KG1 (cell line): ENCODE measurements at regions not wholly inside any gene's neighbourhood (a gene's known extent, or its start where the extent isn't known, plus 50 kb on each side); places are given as distances from the start of the nearest gene placed in this dataset.
"Not testable (repeated sequence)": the region's sequence is repeated elsewhere in the genome, so short reads cannot be mapped to it uniquely, and the experiment has no call there.

Experiments
- DNase-seq: peaks from one replicate; lab custom pipeline; 2025; lab: John Stamatoyannopoulos, UW

DNA sequence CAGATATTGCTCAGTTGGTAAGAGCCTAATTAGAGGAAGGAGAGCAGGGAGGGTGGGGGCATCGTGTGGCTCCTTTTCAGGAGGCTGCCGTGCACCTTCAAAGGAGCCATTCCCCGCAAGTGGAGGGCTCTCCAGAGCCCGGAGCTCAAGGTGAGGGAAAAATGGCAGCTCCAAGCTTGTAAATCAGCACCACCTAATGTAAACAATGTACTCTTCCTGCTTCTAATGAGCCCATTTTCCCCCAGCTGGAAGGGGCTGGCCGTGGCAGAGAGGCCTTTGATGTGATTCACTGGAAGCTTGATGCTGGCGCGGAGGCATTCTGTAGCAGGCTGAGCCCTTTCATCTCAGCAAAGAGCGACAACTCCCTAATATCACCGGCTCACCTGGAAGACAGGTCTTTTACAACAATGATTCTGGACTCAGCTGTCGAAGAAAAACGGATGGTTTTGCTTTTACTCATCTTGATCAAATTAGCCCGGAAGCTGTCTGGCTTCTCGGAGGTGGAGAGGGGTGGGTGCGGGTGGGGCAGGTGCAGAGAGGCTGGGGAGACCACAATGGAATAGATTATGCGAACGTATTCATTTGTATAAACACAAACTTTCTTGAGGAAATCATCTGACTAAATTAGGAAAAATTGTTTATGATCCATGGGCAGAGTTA lies 112.5 kb downstream of the RRAGC start:
- no peak for DNase-seq

DNA sequence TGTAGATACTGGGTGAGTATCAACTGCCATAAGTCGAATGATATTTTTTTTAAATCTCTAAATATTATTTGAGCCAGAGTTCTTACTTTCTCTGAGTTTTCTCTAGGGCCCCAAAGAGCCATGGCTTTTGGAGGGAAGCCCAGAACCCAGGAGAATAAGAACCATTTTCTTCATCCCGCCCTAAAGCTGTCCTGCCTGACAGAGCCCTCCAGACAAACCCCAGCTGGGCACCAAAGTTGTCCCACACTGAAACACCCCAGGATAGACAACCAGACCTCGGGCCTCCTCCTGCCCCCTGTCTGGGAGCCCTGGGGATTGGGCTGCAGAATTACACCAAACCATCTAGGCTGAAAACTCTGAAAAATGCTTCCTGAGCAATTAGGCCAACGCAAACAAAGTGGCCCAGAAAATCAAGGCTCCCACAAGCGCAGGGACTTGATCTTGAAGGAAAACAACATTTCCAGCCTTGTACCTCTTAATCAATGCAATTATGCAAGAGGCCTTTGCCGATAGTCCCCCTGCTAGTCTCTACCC lies 113.1 kb downstream of the RRAGC start:
- DNase-seq, result no peak

DNA sequence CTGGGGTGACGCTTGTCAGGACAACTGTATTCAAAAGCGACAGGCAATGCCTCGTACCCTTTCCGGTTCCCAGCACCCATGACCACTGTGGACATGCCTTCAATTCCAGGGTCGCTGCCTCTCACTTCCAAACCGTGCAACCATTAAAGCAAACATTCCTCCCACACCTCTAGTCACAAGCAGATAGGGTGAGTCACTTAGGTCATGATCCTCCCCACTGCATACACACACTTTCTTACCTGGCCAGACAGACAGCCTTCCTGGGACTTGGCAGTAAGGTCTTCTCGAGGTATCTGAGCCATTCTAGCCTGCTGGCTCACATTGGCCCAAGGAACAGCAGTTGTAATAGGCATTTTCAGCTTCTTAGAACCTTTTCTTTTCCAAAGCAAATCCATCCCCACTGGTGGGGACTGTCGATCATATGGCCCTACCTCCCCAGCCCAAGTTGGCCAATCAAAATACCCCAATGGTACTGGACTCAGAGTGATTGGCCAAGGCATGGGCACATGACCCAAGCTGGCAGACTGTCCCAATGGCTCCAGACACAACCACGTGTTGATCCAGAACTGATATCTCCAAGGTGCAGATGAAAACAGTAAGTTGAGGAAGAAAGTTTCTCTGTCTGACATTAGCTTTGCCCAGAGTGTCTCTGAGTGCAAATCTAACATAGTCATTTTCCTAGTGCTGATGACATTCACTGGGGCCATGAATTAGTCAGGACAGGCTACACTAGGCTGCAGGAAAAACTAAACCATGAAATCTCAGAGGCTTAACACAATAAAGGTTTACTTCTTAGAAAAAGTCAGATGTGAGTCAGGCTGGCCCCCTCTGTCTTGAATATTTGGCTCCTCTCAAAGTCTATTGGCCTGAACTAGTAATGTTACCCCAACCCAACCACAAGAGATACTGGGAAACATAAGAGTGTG lies 113.8 kb downstream of the RRAGC start:
- DNase-seq, result no peak

DNA sequence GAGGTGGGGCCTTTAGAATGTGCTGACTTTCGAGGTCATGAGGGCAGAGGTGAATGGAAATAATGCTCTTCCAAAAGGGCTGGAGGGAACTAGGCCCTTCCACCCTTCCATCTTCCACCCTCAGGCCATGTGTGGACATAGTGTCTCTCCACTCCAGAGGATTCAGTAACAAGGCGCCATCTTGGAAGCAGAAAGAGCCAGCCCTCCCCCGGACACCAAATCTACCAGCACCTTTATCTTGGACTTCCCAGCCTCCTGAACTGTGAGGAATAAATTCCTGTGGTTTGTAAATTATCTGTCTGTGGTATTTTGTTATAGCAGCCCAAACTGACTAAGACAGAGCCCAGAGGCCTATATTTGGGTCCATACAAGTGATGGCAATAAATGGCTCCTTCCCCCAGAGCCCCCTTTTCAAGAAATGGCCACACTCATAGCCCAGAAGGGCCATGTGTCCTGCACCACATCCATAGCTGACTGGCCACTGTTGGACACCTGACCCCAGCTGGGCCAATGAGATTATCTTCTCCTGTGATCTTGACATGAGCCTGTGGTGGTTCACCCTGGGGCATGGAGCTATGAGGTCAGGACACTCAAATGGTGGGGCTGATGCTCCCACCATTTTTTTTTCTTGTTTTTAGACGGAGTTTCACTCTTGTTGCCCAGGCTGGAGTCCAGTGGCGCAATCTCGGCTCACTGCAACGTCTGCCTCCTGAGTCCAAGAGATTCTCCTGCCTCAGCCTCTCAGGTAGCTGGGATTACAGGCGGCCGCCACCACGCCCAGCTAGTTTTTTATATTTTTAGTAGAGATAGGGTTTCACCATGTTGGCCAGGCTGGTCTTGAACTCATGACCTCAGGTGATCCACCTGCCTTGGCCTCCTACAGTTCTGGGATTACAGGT lies 114.9 kb downstream of the RRAGC start:
- DNase-seq, result no peak

DNA sequence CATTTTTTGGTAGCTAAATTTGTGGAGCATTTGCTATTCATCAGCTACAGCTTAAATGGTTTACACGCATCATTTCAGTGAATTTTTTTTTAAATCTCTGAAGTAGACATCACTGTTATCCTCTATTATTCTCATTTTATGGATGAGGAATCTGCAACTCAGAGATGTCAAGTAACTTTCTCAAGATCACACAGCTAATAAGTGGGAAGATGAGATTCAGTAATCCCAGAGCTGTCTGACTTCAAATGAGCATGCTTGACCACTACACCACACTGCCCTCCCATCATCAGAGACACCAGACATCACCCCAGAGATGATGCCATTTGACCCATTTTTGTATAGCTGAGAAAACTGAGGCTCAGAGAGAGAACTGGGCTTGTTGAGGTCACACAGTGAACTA lies 116.4 kb downstream of the RRAGC start:
- DNase-seq, result no peak

DNA sequence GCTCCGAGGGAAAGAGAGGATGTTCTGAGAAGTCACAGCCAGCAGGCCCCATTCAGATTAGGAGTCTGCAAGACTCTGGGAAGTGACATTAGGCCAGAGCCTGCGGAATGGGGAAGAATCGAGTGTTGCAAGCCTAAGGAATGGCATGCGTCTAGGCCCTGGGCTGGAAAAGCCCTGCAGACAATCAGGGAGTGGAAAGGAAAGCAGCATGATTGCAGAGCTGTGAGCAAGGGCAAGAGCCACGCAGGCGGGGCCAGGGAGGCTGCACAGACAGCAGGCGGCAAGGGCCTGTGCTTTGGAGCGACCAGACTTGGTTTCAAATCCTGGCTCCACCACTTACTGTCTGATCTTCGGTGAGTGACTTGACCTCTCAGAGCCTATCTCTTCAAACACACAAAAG lies 118.2 kb downstream of the RRAGC start:
- no peak for DNase-seq

DNA sequence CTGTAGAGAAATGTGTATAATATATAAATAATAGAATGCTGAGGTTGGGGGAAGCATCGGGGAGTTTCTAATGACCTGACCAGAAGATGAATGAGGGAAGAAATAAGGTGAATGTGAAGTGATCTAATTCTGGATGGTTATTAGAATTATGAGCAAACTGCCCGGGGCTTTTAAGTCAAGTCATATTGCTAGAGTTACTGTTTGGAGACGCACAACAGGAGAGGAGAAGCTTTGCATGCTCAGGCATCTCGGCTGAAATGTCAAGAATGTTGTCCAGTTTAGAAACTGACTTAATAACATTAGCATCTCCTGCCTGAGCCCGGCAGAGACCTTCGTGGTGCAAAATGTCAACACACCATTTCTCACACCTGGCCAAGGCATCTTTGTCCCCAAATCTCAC lies 119.1 kb downstream of the RRAGC start:
- DNase-seq, result no peak

DNA sequence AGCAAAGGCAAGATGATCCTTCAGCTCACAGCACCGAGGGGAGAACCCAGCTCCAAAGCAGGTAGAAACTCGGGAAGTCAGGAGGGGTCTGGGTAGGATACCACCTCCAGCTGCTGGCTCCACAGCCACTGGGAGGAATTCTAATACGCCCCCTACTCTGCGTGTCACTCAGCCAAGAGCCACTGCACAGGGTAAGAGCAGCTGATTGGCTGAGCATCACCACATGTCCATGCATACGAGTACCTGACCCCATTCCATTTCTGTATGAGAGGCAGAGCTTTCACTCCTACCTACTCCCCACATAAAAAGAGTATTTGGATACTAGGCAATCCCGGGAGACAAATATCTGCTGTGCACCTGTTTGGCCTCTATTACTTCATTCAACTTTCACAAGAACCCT lies 121.4 kb downstream of the RRAGC start:
- no peak for DNase-seq

DNA sequence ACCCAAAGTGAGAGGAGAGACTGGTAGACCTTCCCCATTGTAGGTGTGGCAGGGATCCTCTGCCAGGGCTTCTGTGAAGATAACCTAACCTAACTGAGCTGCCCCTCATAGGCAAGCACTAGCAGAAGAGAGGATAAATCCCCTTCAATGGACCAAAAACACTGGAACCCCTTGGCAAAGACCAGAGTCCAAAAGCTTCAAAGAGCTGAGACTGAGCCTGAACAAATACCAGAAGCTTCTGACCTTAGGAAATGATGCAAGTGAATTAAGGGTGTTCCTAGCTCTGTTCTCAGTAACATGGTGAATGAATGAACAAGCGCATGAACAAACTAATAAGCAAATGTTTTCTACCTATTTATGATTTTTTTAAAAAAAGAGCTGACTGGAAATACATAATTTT lies 123.2 kb downstream of the RRAGC start:
- DNase-seq, result no peak

DNA sequence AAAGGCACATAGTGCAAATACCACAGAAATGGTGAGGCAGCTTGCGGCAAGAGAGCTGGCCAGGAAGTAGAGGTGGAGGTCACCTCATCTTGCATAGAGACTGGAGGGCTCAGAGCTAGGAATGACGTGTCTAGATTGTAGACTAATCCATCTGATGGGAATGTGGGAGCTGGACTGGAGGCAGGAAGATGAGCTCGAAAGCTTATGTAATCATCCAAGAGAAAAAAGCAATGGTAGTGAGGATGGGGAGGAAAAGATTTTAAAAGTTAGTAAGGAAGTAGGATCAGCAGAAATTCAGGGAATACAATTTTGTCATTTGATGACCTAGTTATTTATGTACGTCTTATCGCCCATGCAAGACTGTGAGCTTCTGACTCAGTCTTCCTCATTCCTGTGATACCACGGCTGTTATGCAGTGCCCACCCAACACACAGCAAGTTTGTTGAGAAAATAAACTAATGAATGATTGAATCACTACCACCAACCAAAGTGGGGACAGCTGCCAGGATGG lies 123.9 kb downstream of the RRAGC start:
- DNase-seq, result no peak

DNA sequence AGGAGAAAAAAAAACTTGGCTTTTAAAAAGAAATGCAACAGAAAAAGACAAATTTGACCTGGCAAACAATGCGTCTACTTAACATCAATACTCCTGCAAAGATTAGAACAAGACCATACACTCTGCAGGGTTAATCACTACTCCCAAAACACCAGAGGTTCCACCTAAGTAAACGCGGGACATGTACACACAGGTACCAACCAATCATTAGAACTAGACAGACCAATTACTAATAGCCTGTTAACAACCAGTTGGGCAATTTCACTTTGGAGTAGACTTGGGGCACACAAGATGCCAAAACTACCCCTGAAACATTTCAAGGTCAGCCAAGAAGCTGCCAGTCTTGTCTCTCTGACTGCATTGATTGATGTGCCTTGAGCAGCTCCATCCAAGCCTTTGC lies 125.8 kb downstream of the RRAGC start:
- no peak for DNase-seq

DNA sequence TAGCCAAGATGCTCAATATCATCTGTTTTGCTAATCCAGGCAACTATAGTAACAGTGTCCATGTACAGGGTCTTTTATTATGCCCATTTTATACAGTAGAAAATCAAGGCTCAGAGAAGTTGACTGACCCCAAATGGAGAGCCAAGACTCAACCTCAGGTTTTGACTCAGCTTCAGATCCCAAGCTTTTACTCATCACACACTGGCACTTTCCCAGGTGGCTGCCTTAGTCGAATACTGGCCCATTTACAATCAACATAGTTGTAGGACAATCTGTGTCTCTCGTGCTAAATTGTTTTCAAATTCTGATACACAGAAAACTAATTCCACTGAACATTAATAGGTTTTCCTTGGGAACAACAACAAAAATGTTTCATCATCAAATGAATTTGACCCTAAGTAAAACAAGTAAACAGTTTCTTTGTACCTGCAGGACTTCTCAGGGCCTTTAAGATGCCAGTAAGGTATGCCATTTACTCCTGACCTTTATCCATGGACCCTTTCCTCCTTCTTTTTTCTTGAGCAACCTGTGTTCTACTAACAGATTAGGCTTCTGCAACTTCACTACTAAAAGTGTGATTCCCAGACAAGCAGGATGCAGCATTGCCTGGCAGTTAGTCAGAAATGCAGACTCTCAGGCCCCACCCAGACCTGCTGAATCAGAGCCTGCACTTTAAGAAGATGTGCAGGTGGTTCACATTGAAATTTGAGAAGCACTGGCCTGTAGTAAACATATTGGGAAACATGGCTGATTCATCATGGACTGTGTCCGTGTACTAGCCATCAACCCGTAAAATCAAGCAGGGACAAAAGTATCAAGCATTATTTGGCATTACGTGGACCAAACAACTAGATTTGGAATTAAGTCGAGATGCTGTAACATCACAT lies 128.8 kb downstream of the RRAGC start:
- DNase-seq, result no peak

DNA sequence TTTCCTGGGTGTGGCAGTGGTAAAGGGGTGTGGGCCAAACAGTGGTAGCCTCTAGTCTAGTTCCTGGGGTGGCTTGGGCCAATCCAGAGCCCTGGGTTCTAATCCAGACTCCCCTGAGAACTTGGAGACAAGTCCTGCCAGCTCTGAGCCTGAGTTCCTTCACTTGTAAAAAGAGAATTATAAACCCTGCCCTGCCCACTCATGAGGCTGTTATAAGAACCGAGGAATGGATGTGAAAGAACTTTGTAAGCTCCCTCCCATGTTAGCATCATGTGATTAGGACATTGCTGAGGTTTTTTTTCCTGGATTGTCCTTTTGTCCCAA lies 131.0 kb downstream of the RRAGC start:
- DNase-seq, result no peak

DNA sequence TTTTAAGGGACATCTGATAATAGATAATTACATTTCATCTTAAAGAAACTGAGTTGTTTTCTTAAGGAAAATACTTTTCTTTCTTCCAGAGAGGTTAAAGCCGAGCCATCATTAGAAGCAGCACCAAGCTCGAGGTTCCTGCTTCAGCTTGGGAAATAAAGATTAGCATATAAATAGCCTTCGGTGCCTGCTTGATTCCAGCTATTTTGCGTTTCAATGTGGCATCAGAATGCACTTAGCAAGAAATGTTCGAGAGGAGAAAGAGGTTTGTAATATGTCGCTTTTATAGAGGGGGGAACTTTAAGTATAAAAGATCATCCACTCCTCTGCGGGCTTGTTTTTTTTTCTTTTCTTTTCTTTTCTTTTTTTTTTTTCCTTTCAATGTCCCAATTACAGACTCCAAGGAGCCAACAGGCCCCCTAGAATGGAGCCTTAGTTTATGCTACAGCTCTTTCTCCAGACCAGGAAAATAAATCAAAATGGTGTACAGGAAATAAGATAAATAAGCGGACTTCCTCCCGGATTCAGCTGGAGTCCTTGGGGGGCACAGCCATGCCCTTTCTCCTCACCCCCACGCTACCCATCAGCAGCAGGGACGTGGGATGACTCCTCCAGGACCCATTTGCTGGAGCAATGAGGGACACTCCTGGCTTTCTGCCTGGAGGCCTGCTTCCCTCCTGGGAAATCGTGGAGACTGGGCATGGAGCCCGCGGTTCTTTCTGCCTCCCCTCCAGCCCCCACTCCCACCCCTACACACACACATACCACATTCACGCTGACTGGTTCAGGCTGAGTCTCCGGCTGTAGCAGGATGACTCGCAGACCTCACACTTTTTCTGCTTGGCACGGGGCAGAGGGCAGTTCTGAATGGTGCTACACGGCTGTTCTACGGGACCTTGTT lies 131.6 kb downstream of the RRAGC start:
- DNase-seq, result no peak

DNA sequence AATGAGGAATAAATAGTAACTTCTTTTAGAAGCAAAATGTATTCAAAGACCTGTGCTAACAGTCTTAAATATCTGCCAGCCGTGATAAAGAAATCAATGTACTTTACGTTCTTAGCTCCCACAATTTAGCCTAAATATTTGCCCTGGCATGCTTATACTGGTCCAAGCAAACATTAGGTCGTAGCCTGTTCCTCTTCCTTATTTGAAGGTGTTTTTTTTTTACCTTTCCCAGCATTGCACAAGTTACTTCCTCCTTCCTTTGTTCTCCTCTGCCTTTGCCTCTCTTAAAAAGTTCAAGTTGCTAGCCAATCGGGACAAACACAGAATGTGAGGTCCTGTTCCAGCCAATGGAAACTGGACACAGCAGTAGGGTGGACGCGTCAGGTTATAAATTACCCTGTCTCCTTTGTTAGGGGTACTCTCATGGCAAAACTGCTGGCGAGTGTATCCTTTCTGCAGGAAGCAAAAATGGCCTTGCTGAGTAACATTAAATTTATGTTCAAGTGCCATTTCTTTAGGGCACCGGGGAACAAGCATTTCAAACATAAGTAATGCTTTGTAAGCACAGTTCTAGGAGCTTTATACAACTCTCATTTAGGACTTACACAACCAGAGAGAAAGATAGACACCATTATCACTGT lies 134.1 kb downstream of the RRAGC start:
- DNase-seq, result not testable (repeated sequence)

DNA sequence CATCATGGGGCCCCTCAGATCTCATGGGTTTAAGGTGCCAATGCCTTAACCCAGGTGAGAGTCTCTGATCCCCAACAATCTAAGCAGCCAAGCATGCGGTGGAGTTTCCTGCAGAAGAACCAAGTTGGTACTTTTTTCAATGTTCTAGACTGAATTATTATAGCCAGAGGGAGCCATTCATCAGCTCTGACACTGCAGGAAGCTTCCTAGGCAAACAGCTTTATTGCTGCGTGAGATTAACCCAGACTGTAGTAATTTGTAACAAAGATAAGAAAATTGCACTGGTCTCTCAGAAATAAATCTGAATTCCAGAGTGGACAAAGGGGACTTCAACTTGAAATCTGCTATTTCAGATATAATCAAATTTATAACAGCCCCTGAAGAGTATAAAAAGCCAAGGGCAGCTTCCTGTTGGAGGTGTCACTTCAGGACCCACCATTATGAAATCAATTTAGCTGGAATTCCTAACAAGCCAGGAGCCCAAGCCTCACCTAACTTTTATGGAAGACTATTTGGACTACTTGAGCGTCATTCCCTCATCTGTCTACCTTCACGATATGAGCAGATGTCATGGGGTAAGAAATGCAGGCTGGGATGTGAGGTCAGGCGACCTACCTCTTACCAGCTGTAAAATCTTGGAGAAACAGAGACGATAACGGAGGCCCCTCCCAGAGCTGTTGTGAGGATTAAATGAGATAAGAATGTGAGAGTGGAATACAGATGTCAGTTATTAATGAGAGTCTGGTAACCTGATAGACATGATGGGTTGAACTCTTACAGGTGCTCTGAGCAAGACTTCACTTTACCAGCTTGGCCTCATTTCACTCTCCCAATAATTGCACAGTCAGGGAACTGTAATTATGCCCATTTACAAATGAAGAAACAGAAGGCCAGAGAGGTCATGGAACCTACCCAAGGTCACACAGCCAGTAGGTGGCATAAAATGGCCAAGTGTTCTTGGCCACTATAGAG lies 135.1 kb downstream of the RRAGC start:
- DNase-seq, result no peak

DNA sequence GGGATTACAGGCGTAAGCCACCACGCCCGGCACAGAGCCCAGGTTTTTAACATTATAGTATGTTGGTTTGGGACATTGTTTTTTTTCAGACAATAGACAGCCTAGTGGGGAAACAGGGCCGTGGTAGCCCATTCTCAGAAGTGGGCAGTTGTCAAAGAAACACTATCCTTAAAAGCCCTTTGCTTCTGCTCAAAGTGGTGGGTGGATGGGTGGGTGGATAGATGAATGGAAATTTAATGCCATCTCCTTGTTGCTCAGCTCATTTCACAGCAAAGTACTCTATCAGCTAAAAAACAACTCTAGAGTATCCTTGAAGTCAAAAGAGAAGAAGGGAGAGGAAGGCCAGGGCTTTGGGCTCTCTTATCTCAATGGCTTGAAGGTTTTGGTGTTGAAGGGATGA lies 137.8 kb downstream of the RRAGC start:
- no peak for DNase-seq

DNA sequence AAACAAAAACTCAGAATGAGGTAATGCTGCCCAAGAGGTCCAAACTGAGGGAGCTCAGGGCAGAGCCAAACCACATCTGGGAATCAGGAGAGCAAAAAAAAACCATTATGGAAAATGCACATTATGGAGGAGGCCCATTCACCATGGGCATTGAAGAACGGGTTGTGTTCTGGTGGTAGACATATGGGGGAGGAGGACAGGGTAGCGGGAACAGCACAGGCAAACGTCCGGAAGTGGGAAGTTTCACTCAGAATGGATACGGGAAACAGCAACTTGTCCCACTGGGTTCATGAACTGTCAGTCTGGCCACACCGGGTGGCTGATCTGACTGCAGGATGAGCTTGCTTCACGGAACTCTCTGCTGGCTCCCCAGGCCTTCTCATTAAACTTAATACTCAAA lies 139.7 kb downstream of the RRAGC start:
- DNase-seq, result no peak
